HepG2 (cell line): ENCODE measurements at regions not wholly inside any gene's neighbourhood (a gene's known extent, or its start where the extent isn't known, plus 50 kb on each side); places are given as distances from the start of the nearest gene placed in this dataset.

ENCODE experiments used
- ATAC-seq: fragments of 200-7000 bp; cut with Tn5 transposase; 3 replicates; pipeline ENCODE4 v1.9.1; 2020; ENCODE audit warnings: mild to moderate bottlenecking, moderate library complexity
- BruUV-seq: library from RNA; stranded (reverse); fragments of 400-500 nt; replicated peaks from 2 replicates; lab custom pipeline; 2021; lab: Mats Ljungman, UMichigan
- CTCF ChIA-PET: fragments of 300-600 bp; formaldehyde crosslinking; extraction: SDS; loops from one replicate; lab custom pipeline; 2021; ENCODE audit warnings: low total read pairs, inconsistent platforms, low intra/inter-chr PET ratio; lab: Yijun Ruan, JAX
- POLR2A ChIA-PET: fragments of 350-600 bp; sonication (Branson Sonifier 250); formaldehyde crosslinking; loops from one replicate; lab custom pipeline; 2020; ENCODE audit warnings: antibody characterized with exemption, inconsistent platforms; lab: Yijun Ruan, JAX
- DNase-seq: peaks from one replicate; pipeline ENCODE4 v3.0.0-alpha.2; 2015; ENCODE audit warnings: low spot score
- FAIRE-seq: peaks from 3 replicates; lab custom pipeline; 2011; peaks lifted over from hg19 to GRCh38; lab: Jason Lieb, UNC
- H2AFZ ChIP-seq: one replicate; pipeline ENCODE4 v1.6.1; 2011; ENCODE audit warnings: low read length, inconsistent platforms
- H3K27ac ChIP-seq: fragments of 300-600 bp; 3 replicates; pipeline ENCODE4 v1.8.0; 2011; ENCODE audit warnings: mixed run types, mild to moderate bottlenecking, mixed read lengths, low read length, inconsistent platforms; ENCODE audit not compliant: insufficient read depth; ENCODE audit errors: extremely low read length
- H3K27me3 ChIP-seq, 2 experiments: fragments of 200-600 bp in 1 of 2; 2 replicates in 1 of 2; 3 replicates in 1 of 2; pipeline versions ENCODE4 v1.6.0 to v1.8.0; 2011; ENCODE audit warnings: low read length in 2 of 2, mild to moderate bottlenecking in 2 of 2, moderate library complexity in 2 of 2, inconsistent platforms in 1 of 2; ENCODE audit not compliant: insufficient read depth in 2 of 2, control insufficient read depth in 1 of 2
- H3K36me3 ChIP-seq, 2 experiments: fragments of 200-600 bp in 1 of 2; replicated peaks in 1 of 2; 2 replicates in 1 of 2; 3 replicates in 1 of 2; pipeline versions ENCODE4 v1.5.1 to v1.8.0; 2011; ENCODE audit warnings: low read length in 2 of 2, inconsistent platforms in 1 of 2; ENCODE audit not compliant: insufficient read depth in 2 of 2, control insufficient read depth in 1 of 2
- H3K4me1 ChIP-seq: 2 replicates; pipeline ENCODE4 v1.5.1; 2012; ENCODE audit warnings: low read length, inconsistent platforms; ENCODE audit not compliant: insufficient read depth
- H3K4me2 ChIP-seq: 2 replicates; pipeline ENCODE4 v1.6.0; 2011; ENCODE audit warnings: low read depth, low read length, inconsistent platforms
- H3K4me3 ChIP-seq, 3 experiments: fragments of 200-600 bp in 1 of 3; sonication (generic), shearing (Covaris generic) in 1 of 3; replicated peaks in 1 of 3; 2 replicates each; pipeline ENCODE4 v1.5.1; 2011 to 2016; ENCODE audit warnings: low read length in 3 of 3, inconsistent platforms in 2 of 3, low read depth in 2 of 3, mild to moderate bottlenecking in 2 of 3, control low read depth in 1 of 3, mixed read lengths in 1 of 3; ENCODE audit not compliant: insufficient read depth in 1 of 3
- H3K79me2 ChIP-seq: one replicate; pipeline ENCODE4 v1.6.1; 2011; ENCODE audit warnings: low read length, inconsistent platforms; ENCODE audit not compliant: insufficient read depth
- H3K9ac ChIP-seq: 2 replicates; pipeline ENCODE4 v1.6.0; 2011; ENCODE audit warnings: mild to moderate bottlenecking, low read depth, low read length, inconsistent platforms; ENCODE audit not compliant: insufficient read depth
- H3K9me3 ChIP-seq: 2 replicates; pipeline ENCODE4 v1.5.1; 2012; ENCODE audit warnings: mild to moderate bottlenecking, low read length
- H4K20me1 ChIP-seq: 2 replicates; pipeline ENCODE4 v1.6.0; 2011; ENCODE audit warnings: inconsistent platforms, mild to moderate bottlenecking, low read length, moderate library complexity; ENCODE audit not compliant: insufficient read depth
- HNRNPK ChIP-seq: fragments of 200-400 bp; formaldehyde crosslinking; IDR thresholded peaks from 2 replicates; pipeline ENCODE4 v1.6.1; 2018; ENCODE audit warnings: low read length, low read depth, moderate library complexity, mild to moderate bottlenecking; ENCODE audit not compliant: poor library complexity, severe bottlenecking
- IRF2 ChIP-seq: IDR thresholded peaks from 2 replicates; pipeline ENCODE4 v1.6.1; 2018; ENCODE audit warnings: missing genetic modification reagents, missing compliant biosample characterization
- KLF16 ChIP-seq, 2 experiments: sonication (generic) in 1 of 2; formaldehyde crosslinking in 1 of 2; IDR thresholded peaks; 2 replicates each; pipeline versions ENCODE4 v1.6.1 to v1.8.0; 2016 to 2023; ENCODE audit warnings: missing genetic modification reagents in 2 of 2, missing compliant biosample characterization in 1 of 2
- SAFB2 ChIP-seq: sonication (generic); formaldehyde crosslinking; IDR thresholded peaks from 2 replicates; pipeline ENCODE4 v1.5.1; 2020; ENCODE audit warnings: missing genetic modification reagents, low read depth, mild to moderate bottlenecking, borderline replicate concordance
- SMAD3 ChIP-seq: sonication (generic); formaldehyde crosslinking; IDR thresholded peaks from 2 replicates; pipeline ENCODE4 v1.4.0; 2020; ENCODE audit warnings: missing genetic modification reagents
- ZKSCAN8 ChIP-seq: IDR thresholded peaks from 2 replicates; pipeline ENCODE4 v1.6.1; 2016; ENCODE audit warnings: borderline replicate concordance, missing genetic modification reagents, missing compliant biosample characterization
- ZNF720 ChIP-seq: sonication (generic); formaldehyde crosslinking; IDR thresholded peaks from 2 replicates; pipeline ENCODE4 v1.4.0; 2020; ENCODE audit warnings: missing genetic modification reagents
- ZNF749 ChIP-seq: sonication (generic); formaldehyde crosslinking; IDR thresholded peaks from 2 replicates; pipeline ENCODE4 v1.8.0; 2022; ENCODE audit warnings: mild to moderate bottlenecking, missing genetic modification reagents, moderate library complexity, borderline replicate concordance
- WGBS: methylation state at CpG from one replicate; pipeline ENCODE4 v1.1.6; 2017; ENCODE audit warnings: low lambda C conversion rate; 5-methylcytosine and 5-hydroxymethylcytosine counted together
- in situ Hi-C: cut with HindIII; loops from 2 replicates; pipeline ENCODE4 v1.10.0; 2017; ENCODE audit warnings: low pct_unique_long_range_greater_than_20kb; ENCODE audit not compliant: extremely low pct_ligation_motif_present
- intact Hi-C: fragments of 100-400 bp; cut with micrococcal nuclease; formaldehyde crosslinking; loops from one replicate; pipeline ENCODE4 v1.10.0; 2022; ENCODE audit not compliant: unreplicated experiment
- TF ChIP-seq, protein P1 (sequence below): sonication (generic); formaldehyde crosslinking; IDR thresholded peaks from 2 replicates; pipeline ENCODE4 v1.8.0; 2022; ENCODE audit warnings: missing genetic modification reagents, mild to moderate bottlenecking, borderline replicate concordance
- TF ChIP-seq, protein P2 (sequence below): sonication (generic); formaldehyde crosslinking; IDR thresholded peaks from 2 replicates; pipeline ENCODE4 v1.9.0; 2022; ENCODE audit warnings: low read depth, missing genetic modification reagents
- TF ChIP-seq, protein P3 (sequence below): sonication (generic); formaldehyde crosslinking; IDR thresholded peaks from 2 replicates; pipeline ENCODE4 v1.4.0; 2020; ENCODE audit warnings: missing genetic modification reagents

DNA sequence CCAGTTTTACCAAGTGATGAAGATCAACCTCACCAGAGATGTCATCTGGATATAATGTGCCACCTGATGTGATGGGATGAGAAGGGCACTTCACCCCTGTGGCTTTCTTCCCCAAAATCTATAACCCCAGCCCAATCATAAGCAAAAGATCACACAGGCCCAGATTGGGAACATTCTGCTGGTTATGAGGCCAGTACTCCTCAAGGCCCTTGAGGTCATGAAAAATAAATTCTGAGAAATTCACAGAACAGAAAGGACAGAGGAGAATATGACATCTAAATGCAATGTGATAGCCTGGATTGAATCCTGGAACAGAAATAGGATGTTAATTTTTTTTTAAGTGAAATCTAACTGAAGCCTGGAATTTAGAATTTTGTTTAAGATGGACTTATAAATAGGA lies 243.5 kb downstream of the CBLN4 start (continued):
- TF ChIP-seq, protein P1, sequence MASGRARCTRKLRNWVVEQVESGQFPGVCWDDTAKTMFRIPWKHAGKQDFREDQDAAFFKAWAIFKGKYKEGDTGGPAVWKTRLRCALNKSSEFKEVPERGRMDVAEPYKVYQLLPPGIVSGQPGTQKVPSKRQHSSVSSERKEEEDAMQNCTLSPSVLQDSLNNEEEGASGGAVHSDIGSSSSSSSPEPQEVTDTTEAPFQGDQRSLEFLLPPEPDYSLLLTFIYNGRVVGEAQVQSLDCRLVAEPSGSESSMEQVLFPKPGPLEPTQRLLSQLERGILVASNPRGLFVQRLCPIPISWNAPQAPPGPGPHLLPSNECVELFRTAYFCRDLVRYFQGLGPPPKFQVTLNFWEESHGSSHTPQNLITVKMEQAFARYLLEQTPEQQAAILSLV (CRISPR knock-in tag), result no peak
- TF ChIP-seq, protein P2, sequence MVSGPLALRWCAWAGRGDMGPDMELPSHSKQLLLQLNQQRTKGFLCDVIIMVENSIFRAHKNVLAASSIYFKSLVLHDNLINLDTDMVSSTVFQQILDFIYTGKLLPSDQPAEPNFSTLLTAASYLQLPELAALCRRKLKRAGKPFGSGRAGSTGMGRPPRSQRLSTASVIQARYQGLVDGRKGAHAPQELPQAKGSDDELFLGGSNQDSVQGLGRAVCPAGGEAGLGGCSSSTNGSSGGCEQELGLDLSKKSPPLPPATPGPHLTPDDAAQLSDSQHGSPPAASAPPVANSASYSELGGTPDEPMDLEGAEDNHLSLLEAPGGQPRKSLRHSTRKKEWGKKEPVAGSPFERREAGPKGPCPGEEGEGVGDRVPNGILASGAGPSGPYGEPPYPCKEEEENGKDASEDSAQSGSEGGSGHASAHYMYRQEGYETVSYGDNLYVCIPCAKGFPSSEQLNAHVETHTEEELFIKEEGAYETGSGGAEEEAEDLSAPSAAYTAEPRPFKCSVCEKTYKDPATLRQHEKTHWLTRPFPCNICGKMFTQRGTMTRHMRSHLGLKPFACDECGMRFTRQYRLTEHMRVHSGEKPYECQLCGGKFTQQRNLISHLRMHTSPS (CRISPR knock-in tag), result no peak
- TF ChIP-seq SMAD3 (CRISPR knock-in tag) (no peak), IRF2 (CRISPR knock-in tag) (no peak)
- TF ChIP-seq, protein P3, sequence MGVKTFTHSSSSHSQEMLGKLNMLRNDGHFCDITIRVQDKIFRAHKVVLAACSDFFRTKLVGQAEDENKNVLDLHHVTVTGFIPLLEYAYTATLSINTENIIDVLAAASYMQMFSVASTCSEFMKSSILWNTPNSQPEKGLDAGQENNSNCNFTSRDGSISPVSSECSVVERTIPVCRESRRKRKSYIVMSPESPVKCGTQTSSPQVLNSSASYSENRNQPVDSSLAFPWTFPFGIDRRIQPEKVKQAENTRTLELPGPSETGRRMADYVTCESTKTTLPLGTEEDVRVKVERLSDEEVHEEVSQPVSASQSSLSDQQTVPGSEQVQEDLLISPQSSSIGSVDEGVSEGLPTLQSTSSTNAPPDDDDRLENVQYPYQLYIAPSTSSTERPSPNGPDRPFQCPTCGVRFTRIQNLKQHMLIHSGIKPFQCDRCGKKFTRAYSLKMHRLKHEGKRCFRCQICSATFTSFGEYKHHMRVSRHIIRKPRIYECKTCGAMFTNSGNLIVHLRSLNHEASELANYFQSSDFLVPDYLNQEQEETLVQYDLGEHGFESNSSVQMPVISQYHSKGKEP (CRISPR knock-in tag), result no peak

DNA sequence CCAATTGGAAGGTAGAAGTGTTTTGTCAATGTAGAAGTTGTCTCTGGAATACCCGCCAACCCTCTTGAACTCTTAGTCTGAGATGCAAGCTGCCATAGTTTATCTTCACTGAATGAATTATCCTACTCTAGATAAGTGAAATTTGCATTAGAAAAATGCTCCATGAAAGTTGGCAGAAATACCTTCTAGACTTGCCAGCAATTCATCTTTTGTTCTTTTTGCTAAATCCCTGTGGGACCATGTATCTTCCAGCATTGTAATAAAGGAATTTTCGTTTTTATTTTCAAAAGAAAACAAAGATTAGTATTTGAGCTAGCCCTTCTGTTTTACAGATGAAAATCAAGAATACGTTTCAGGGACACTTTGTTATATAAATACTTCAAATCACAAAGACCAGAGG lies 244.2 kb downstream of the CBLN4 start:
- no peak overlapping the region for H3K4me2 ChIP-seq
- in situ Hi-C loops, result no loop called here

More for the DNA sequence above, 244.2 kb downstream of the CBLN4 start:
- Histone ChIP-seq H3K9ac (no peak overlapping the region), H4K20me1 (no peaks in the 10 kb centered on the region), H3K79me2 (no peaks in the 10 kb centered on the region), H3K27me3 (no peaks in the 10 kb centered on the region), H3K4me3 (no peak overlapping the region), H3K36me3 (no peaks in the 10 kb centered on the region), H2AFZ (no peak overlapping the region), H3K27ac (no peak overlapping the region), H3K4me1 (no peaks in the 10 kb centered on the region), H3K9me3 (peaks cover 98% of the 10 kb centered on the region)
- intact Hi-C loops, result no loop called here
- WGBS, result 10% methylated on average over 3 of the region's 3 CpGs
- CTCF ChIA-PET, result no interaction called here
- TF ChIP-seq HNRNPK (no peak), ZNF720 (CRISPR knock-in tag) (no peak), SAFB2 (CRISPR knock-in tag) (no peak), ZNF749 (CRISPR knock-in tag) (no peak), KLF16 (CRISPR knock-in tag; IDR thresholded peaks at IDR 0.05) (no peak), ZKSCAN8 (CRISPR knock-in tag) (no peak)
- BruUV-seq, result no TSS peak
- no peak for FAIRE-seq
- ATAC-seq, result no peak
- POLR2A ChIA-PET, result no interaction called here
- DNase-seq, result no peak
